GM12878 (cell line): ENCODE measurements at regions not wholly inside any gene's neighbourhood (a gene's known extent, or its start where the extent isn't known, plus 50 kb on each side); places are given as distances from the start of the nearest gene placed in this dataset.

Experiments
- POLR2A ChIP-seq: IDR thresholded peaks from 2 replicates; pipeline ENCODE4 v1.6.1; 2011; ENCODE audit warnings: low read depth, mild to moderate bottlenecking, low read length
- TF ChIP-seq, protein P1 (sequence below): IDR thresholded peaks from 2 replicates; pipeline ENCODE4 v1.6.1; 2011; ENCODE audit warnings: borderline replicate concordance, low read depth, mild to moderate bottlenecking, moderate library complexity, low read length; ENCODE audit not compliant: insufficient read depth, poor library complexity, severe bottlenecking
- TF ChIP-seq, protein P2 (sequence below): IDR thresholded peaks from 2 replicates; pipeline ENCODE4 v1.6.1; 2011; ENCODE audit warnings: low read depth, mild to moderate bottlenecking, low read length, moderate library complexity, borderline replicate concordance; ENCODE audit errors: extremely low read depth
- TF ChIP-seq, protein P3 (sequence below), 3 experiments: IDR thresholded peaks in 2 of 3; conservative IDR thresholded peaks in 1 of 3; 2 replicates each; pipeline ENCODE4 v1.5.1; 2011; ENCODE audit warnings: low read depth in 3 of 3, low read length in 3 of 3, mild to moderate bottlenecking in 3 of 3, control low read depth in 2 of 3, moderate library complexity in 2 of 3, inconsistent platforms in 1 of 3, mixed read lengths in 1 of 3; ENCODE audit not compliant: control insufficient read depth in 2 of 3, insufficient read depth in 1 of 3; ENCODE audit errors: extremely low read depth in 1 of 3

DNA sequence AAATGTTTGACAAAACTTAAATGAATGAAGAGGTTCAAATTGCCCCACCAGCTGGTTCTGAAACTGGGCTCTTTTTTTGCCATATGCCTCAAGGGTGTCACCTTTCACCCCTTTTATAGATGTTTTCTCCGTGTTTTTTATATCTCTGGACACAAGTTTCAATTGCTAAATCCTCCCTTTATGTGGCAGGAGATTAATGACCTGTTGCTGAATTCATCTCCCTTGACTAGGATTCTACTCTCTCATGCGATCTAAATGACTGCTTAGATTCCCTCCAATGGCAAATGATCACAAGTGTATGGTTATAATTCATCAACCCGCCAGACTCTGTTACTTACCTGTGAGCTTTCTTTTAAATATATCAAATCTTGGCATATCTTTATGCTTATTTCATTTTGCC lies 677.0 kb upstream of the POT1 start:
- TF ChIP-seq POLR2A = no peak
- TF ChIP-seq, protein P1, sequence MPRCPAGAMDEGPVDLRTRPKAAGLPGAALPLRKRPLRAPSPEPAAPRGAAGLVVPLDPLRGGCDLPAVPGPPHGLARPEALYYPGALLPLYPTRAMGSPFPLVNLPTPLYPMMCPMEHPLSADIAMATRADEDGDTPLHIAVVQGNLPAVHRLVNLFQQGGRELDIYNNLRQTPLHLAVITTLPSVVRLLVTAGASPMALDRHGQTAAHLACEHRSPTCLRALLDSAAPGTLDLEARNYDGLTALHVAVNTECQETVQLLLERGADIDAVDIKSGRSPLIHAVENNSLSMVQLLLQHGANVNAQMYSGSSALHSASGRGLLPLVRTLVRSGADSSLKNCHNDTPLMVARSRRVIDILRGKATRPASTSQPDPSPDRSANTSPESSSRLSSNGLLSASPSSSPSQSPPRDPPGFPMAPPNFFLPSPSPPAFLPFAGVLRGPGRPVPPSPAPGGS = no peak
- TF ChIP-seq, protein P2, sequence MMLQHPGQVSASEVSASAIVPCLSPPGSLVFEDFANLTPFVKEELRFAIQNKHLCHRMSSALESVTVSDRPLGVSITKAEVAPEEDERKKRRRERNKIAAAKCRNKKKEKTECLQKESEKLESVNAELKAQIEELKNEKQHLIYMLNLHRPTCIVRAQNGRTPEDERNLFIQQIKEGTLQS = no peak
- TF ChIP-seq, protein P3, sequence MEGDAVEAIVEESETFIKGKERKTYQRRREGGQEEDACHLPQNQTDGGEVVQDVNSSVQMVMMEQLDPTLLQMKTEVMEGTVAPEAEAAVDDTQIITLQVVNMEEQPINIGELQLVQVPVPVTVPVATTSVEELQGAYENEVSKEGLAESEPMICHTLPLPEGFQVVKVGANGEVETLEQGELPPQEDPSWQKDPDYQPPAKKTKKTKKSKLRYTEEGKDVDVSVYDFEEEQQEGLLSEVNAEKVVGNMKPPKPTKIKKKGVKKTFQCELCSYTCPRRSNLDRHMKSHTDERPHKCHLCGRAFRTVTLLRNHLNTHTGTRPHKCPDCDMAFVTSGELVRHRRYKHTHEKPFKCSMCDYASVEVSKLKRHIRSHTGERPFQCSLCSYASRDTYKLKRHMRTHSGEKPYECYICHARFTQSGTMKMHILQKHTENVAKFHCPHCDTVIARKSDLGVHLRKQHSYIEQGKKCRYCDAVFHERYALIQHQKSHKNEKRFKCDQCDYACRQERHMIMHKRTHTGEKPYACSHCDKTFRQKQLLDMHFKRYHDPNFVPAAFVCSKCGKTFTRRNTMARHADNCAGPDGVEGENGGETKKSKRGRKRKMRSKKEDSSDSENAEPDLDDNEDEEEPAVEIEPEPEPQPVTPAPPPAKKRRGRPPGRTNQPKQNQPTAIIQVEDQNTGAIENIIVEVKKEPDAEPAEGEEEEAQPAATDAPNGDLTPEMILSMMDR (IDR thresholded peaks at IDR 0.05 in 2 of 3, conservative IDR thresholded peaks at IDR 0.05 in 1 of 3; ENCODE audit: control insufficient read depth in 2 of 3, extremely low read depth in 1 of 3, insufficient read depth in 1 of 3, low read depth in 3 of 3, low read length in 3 of 3) = no peak
